Liver (tissue), 8 donors: ENCODE measurements at regions not wholly inside any gene's neighbourhood (a gene's known extent, or its start where the extent isn't known, plus 50 kb on each side); places are given as distances from the start of the nearest gene placed in this dataset.

Source experiments
- DNase-seq: peaks from one replicate; pipeline ENCODE4 v3.0.0-alpha.2; 2017; ENCODE audit warnings: low spot score
- H3K27ac ChIP-seq, 2 donors: one replicate each; pipeline ENCODE4 v1.7.0; 2013; ENCODE audit warnings: inconsistent platforms in 2 of 2, low read length in 2 of 2, control low read depth in 1 of 2, low read depth in 1 of 2, mild to moderate bottlenecking in 1 of 2
- H3K27me3 ChIP-seq, 4 donors: one replicate each; pipeline versions ENCODE4 v1.6.1 to v1.7.0; 2013; ENCODE audit warnings: low read length in 3 of 4, inconsistent platforms in 1 of 4, mild to moderate bottlenecking in 1 of 4, moderate library complexity in 1 of 4; ENCODE audit not compliant: control insufficient read depth in 4 of 4, insufficient read depth in 4 of 4
- H3K36me3 ChIP-seq, 4 donors: one replicate each; pipeline versions ENCODE4 v1.6.1 to v1.7.0; 2013; ENCODE audit warnings: low read length in 3 of 4, mild to moderate bottlenecking in 3 of 4, low read depth in 1 of 4, moderate library complexity in 1 of 4; ENCODE audit not compliant: control insufficient read depth in 4 of 4, insufficient read depth in 3 of 4
- H3K4me1 ChIP-seq, 4 donors: one replicate each; pipeline versions ENCODE4 v1.6.1 to v1.7.0; 2013; ENCODE audit warnings: low read length in 3 of 4, mild to moderate bottlenecking in 3 of 4, moderate library complexity in 1 of 4; ENCODE audit not compliant: control insufficient read depth in 4 of 4, insufficient read depth in 4 of 4
- H3K4me3 ChIP-seq, 3 donors: one replicate each; pipeline versions ENCODE4 v1.6.1 to v1.7.0; 2013; ENCODE audit warnings: low read length in 3 of 3, control low read depth in 1 of 3, low read depth in 1 of 3, mild to moderate bottlenecking in 1 of 3
- H3K9ac ChIP-seq, 2 donors: one replicate each; pipeline ENCODE4 v1.7.0; 2013; ENCODE audit warnings: low read length in 2 of 2, mild to moderate bottlenecking in 2 of 2, moderate library complexity in 2 of 2, control low read depth in 1 of 2, low read depth in 1 of 2
- H3K9me3 ChIP-seq, 4 donors: one replicate each; pipeline versions ENCODE4 v1.6.1 to v1.7.0; 2013; ENCODE audit warnings: low read length in 3 of 4; ENCODE audit not compliant: control insufficient read depth in 4 of 4
- FOXA2 ChIP-seq: IDR thresholded peaks from 2 replicates; pipeline ENCODE4 v1.6.1; 2016; ENCODE audit warnings: antibody characterized with exemption
- GABPA ChIP-seq, 2 donors: IDR thresholded peaks in 1 of 2; conservative IDR thresholded peaks in 1 of 2; 2 replicates each; pipeline ENCODE4 v1.6.1; 2016; ENCODE audit warnings: antibody characterized with exemption in 2 of 2, mild to moderate bottlenecking in 1 of 2, moderate library complexity in 1 of 2
- NR2F2 ChIP-seq: IDR thresholded peaks from 2 replicates; pipeline ENCODE4 v1.6.1; 2016; ENCODE audit warnings: antibody characterized with exemption
- RAD21 ChIP-seq, 2 donors: IDR thresholded peaks; 2 replicates each; pipeline ENCODE4 v1.6.1; 2016; ENCODE audit warnings: antibody characterized with exemption in 2 of 2, mild to moderate bottlenecking in 2 of 2
- TAF1 ChIP-seq: conservative IDR thresholded peaks from 2 replicates; pipeline ENCODE4 v1.6.1; 2016; ENCODE audit warnings: antibody characterized with exemption, mild to moderate bottlenecking
- WGBS: extraction: QIAGEN DNeasy Blood & Tissue Kit; methylation state at CpG from one replicate; pipeline ENCODE4 v1.1.7; 2013; 5-methylcytosine and 5-hydroxymethylcytosine counted together
- TF ChIP-seq, protein P1 (sequence below): IDR thresholded peaks from 2 replicates; pipeline ENCODE4 v1.6.1; 2016; ENCODE audit warnings: antibody characterized with exemption
- TF ChIP-seq, protein P2 (sequence below): IDR thresholded peaks from 2 replicates; pipeline ENCODE4 v1.6.1; 2016; ENCODE audit warnings: antibody characterized with exemption
- TF ChIP-seq, protein P3 (sequence below): fragments of 150-350 bp; IDR thresholded peaks from 2 replicates; pipeline ENCODE4 v1.5.1; 2017; ENCODE audit warnings: improper control_type of control experiment, low read depth, low read length; ENCODE audit not compliant: missing input control
- TF ChIP-seq, protein P4 (sequence below): IDR thresholded peaks from 2 replicates; pipeline ENCODE4 v1.6.1; 2016; ENCODE audit warnings: antibody characterized with exemption
- TF ChIP-seq, protein P5 (sequence below): IDR thresholded peaks from 2 replicates; pipeline ENCODE4 v1.6.1; 2016; ENCODE audit warnings: antibody characterized with exemption, mild to moderate bottlenecking
- donor health status: healthy.
- donor health status: healthy.
- donor health status: healthy.
- donor health status: healthy.
- donor health status: healthy.

DNA sequence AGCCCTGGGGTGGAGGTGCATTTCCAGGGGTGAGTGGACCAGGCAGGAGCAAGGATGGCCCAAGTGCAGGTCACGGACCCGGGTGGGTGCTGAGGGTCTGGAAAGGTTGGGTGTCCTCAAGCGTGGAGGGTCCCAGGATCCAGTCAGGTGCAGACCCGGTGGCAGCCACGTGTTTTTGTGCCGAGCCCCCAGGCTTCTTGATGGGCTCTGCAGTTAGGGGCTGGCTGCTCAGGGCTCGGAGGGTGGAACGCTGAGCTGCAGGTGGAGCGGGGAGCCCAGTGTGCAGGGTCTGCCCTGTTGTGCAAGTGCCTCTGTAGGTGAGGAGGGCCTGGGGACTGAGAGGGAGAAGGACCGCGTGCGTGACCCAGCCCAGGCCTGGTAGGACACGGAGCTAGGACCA lies 70.9 kb upstream of the HLA-E start:
- H3K36me3 ChIP-seq: no peaks in the 10 kb centered on the region
- H3K4me1 ChIP-seq: no peaks in the 10 kb centered on the region
- no peak overlapping the region for H3K9ac ChIP-seq
- no peak for DNase-seq
- WGBS: 67% methylated on average over 13 of the region's 13 CpGs
- TF ChIP-seq, protein P1, sequence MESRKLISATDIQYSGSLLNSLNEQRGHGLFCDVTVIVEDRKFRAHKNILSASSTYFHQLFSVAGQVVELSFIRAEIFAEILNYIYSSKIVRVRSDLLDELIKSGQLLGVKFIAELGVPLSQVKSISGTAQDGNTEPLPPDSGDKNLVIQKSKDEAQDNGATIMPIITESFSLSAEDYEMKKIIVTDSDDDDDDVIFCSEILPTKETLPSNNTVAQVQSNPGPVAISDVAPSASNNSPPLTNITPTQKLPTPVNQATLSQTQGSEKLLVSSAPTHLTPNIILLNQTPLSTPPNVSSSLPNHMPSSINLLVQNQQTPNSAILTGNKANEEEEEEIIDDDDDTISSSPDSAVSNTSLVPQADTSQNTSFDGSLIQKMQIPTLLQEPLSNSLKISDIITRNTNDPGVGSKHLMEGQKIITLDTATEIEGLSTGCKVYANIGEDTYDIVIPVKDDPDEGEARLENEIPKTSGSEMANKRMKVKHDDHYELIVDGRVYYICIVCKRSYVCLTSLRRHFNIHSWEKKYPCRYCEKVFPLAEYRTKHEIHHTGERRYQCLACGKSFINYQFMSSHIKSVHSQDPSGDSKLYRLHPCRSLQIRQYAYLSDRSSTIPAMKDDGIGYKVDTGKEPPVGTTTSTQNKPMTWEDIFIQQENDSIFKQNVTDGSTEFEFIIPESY: no peak
- no peak for TF ChIP-seq RAD21 (IDR thresholded peaks at IDR 0.05)
- TF ChIP-seq, protein P2, sequence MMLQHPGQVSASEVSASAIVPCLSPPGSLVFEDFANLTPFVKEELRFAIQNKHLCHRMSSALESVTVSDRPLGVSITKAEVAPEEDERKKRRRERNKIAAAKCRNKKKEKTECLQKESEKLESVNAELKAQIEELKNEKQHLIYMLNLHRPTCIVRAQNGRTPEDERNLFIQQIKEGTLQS: no peak
- no peak for TF ChIP-seq GABPA (IDR thresholded peaks at IDR 0.05 in 1 of 2, conservative IDR thresholded peaks at IDR 0.05 in 1 of 2)
- no peak for TF ChIP-seq TAF1
- no peak for TF ChIP-seq NR2F2
- no peak overlapping the region for H3K4me3 ChIP-seq
- no peak overlapping the region for H3K27ac ChIP-seq
- no peaks in the 10 kb centered on the region for H3K9me3 ChIP-seq
- peaks cover 0 to 3% (median 2%) of the 10 kb centered on the region in 4 donors for H3K27me3 ChIP-seq

DNA sequence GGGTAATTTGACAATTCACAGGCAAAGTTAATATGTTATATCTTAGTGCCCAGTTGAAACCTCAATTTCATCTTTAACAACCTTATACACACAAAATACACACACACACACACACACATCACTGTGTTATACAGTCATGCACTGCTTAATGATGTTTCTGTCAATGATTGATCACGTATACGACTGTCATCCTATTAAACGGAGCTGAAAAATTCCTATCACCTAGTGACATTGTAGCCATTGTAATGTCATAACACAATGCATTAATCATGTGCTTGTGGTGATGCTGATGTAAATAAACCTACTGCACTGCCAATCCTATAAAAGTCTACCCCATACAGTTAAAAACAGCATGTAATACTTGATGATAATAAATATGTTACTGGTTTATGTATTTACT lies 64.8 kb upstream of the HLA-E start:
- Histone ChIP-seq H3K4me1 (no peaks in the 10 kb centered on the region), H3K27me3 (peaks cover 0 to 9% (median 5%) of the 10 kb centered on the region in 4 donors), H3K9me3 (no peaks in the 10 kb centered on the region), H3K36me3 (no peaks in the 10 kb centered on the region), H3K9ac (no peak overlapping the region), H3K27ac (no peak overlapping the region), H3K4me3 (no peak overlapping the region)
- DNase-seq: no peak
- TF ChIP-seq, protein P3, sequence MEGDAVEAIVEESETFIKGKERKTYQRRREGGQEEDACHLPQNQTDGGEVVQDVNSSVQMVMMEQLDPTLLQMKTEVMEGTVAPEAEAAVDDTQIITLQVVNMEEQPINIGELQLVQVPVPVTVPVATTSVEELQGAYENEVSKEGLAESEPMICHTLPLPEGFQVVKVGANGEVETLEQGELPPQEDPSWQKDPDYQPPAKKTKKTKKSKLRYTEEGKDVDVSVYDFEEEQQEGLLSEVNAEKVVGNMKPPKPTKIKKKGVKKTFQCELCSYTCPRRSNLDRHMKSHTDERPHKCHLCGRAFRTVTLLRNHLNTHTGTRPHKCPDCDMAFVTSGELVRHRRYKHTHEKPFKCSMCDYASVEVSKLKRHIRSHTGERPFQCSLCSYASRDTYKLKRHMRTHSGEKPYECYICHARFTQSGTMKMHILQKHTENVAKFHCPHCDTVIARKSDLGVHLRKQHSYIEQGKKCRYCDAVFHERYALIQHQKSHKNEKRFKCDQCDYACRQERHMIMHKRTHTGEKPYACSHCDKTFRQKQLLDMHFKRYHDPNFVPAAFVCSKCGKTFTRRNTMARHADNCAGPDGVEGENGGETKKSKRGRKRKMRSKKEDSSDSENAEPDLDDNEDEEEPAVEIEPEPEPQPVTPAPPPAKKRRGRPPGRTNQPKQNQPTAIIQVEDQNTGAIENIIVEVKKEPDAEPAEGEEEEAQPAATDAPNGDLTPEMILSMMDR: no peak
- TF ChIP-seq, protein P4, sequence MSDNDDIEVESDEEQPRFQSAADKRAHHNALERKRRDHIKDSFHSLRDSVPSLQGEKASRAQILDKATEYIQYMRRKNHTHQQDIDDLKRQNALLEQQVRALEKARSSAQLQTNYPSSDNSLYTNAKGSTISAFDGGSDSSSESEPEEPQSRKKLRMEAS: no peak
- TF ChIP-seq FOXA2: no peak
- TF ChIP-seq, protein P5, sequence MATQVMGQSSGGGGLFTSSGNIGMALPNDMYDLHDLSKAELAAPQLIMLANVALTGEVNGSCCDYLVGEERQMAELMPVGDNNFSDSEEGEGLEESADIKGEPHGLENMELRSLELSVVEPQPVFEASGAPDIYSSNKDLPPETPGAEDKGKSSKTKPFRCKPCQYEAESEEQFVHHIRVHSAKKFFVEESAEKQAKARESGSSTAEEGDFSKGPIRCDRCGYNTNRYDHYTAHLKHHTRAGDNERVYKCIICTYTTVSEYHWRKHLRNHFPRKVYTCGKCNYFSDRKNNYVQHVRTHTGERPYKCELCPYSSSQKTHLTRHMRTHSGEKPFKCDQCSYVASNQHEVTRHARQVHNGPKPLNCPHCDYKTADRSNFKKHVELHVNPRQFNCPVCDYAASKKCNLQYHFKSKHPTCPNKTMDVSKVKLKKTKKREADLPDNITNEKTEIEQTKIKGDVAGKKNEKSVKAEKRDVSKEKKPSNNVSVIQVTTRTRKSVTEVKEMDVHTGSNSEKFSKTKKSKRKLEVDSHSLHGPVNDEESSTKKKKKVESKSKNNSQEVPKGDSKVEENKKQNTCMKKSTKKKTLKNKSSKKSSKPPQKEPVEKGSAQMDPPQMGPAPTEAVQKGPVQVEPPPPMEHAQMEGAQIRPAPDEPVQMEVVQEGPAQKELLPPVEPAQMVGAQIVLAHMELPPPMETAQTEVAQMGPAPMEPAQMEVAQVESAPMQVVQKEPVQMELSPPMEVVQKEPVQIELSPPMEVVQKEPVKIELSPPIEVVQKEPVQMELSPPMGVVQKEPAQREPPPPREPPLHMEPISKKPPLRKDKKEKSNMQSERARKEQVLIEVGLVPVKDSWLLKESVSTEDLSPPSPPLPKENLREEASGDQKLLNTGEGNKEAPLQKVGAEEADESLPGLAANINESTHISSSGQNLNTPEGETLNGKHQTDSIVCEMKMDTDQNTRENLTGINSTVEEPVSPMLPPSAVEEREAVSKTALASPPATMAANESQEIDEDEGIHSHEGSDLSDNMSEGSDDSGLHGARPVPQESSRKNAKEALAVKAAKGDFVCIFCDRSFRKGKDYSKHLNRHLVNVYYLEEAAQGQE: no peak
- WGBS: 54% methylated on average over 3 of the region's 3 CpGs
